ENCODE measurements at regions not wholly inside any gene's neighbourhood (a gene's known extent, or its start where the extent isn't known, plus 50 kb on each side); places are given as distances from the start of the nearest gene placed in this dataset.

GRCh38 chr20:52269321-52269720 is 77.7 kb upstream of the ZFP64 start:
- Histone ChIP-seq H3K4me1 (no peaks in the 10 kb centered on the region), H3K36me3 (no peaks in the 10 kb centered on the region), H3K4me3 (no peak overlapping the region), H2AFZ (replicated peaks) (no peak overlapping the region), H3K27me3 (no peaks in the 10 kb centered on the region), H3K9me3 (ENCODE audit: low read depth) (no peaks in the 10 kb centered on the region), H3K9ac (no peak overlapping the region), H3K27ac (no peak overlapping the region), H3F3A (ENCODE audit: low read depth) (no peaks in the 10 kb centered on the region), H3K4me2 (no peak overlapping the region), H4K20me1 (ENCODE audit: low read depth) (no peaks in the 10 kb centered on the region), H3K79me2 (ENCODE audit: low read depth) (no peaks in the 10 kb centered on the region)
- DNase-seq (ENCODE audit: low spot score) = no peak
- H3K4me1 Mint-ChIP-seq = peaks cover 10% of the 10 kb centered on the region
- TF ChIP-seq EZH2 (IDR thresholded peaks at IDR 0.05) (no peak), CTCF (IDR thresholded peaks at IDR 0.05) (no peak), EZH2phosphoT487 (IDR thresholded peaks at IDR 0.05) (no peak)
- H3K27me3 Mint-ChIP-seq (ENCODE audit: insufficient read depth, low read depth) = peaks cover 2% of the 10 kb centered on the region
- H3K27ac Mint-ChIP-seq = no peak overlapping the region
- H3K4me3 Mint-ChIP-seq = no peak overlapping the region
- H3K36me3 Mint-ChIP-seq = no peaks in the 10 kb centered on the region
- no peaks in the 10 kb centered on the region for H3K9me3 Mint-ChIP-seq

- no peak overlapping the region for H3K27ac Mint-ChIP-seq
- no peak overlapping the region for H3K4me3 Mint-ChIP-seq
- Histone ChIP-seq H3K4me3 (no peak overlapping the region), H2AFZ (replicated peaks) (no peak overlapping the region), H4K20me1 (ENCODE audit: low read depth) (no peaks in the 10 kb centered on the region), H3K4me2 (no peak overlapping the region), H3K4me1 (no peaks in the 10 kb centered on the region), H3K27me3 (no peaks in the 10 kb centered on the region), H3F3A (ENCODE audit: low read depth) (no peaks in the 10 kb centered on the region), H3K9me3 (ENCODE audit: low read depth) (no peaks in the 10 kb centered on the region), H3K9ac (no peak overlapping the region), H3K79me2 (ENCODE audit: low read depth) (no peaks in the 10 kb centered on the region), H3K36me3 (no peaks in the 10 kb centered on the region), H3K27ac (no peak overlapping the region)
- no peak for DNase-seq (ENCODE audit: low spot score)
- peaks cover 10% of the 10 kb centered on the region for H3K4me1 Mint-ChIP-seq
- H3K9me3 Mint-ChIP-seq = no peaks in the 10 kb centered on the region
- no peaks in the 10 kb centered on the region for H3K36me3 Mint-ChIP-seq
- TF ChIP-seq EZH2phosphoT487 (IDR thresholded peaks at IDR 0.05) (no peak), EZH2 (IDR thresholded peaks at IDR 0.05) (no peak)
- peaks cover under 1% of the 10 kb centered on the region for H3K27me3 Mint-ChIP-seq (ENCODE audit: insufficient read depth, low read depth)
Measured at GRCh38 chr20:52268184-52268749, 76.7 kb upstream of the ZFP64 start.

GRCh38 chr20:52267418-52267817 is 75.8 kb upstream of the ZFP64 start:
- peaks cover 2% of the 10 kb centered on the region for H3K27me3 Mint-ChIP-seq (ENCODE audit: insufficient read depth, low read depth)
- H2AFZ ChIP-seq (replicated peaks) = no peak overlapping the region

GRCh38 chr20:52263757-52264156 is 72.2 kb upstream of the ZFP64 start:
- Mint-ChIP-seq H3K4me3 (no peak overlapping the region), H3K27ac (no peak overlapping the region), H3K9me3 (no peaks in the 10 kb centered on the region), H3K4me1 (peaks cover 10% of the 10 kb centered on the region), H3K27me3 (ENCODE audit: insufficient read depth, low read depth) (peaks cover 2% of the 10 kb centered on the region), H3K36me3 (no peaks in the 10 kb centered on the region)
- H3K9ac ChIP-seq = no peak overlapping the region
- H3K4me3 ChIP-seq = no peak overlapping the region
- H3F3A ChIP-seq (ENCODE audit: low read depth) = no peaks in the 10 kb centered on the region
- no peaks in the 10 kb centered on the region for H3K4me1 ChIP-seq
- no peaks in the 10 kb centered on the region for H3K79me2 ChIP-seq (ENCODE audit: low read depth)
- TF ChIP-seq EZH2phosphoT487 (IDR thresholded peaks at IDR 0.05) (no peak), CTCF (IDR thresholded peaks at IDR 0.05) (no peak), EZH2 (IDR thresholded peaks at IDR 0.05) (no peak)
- H3K27me3 ChIP-seq = no peaks in the 10 kb centered on the region
- no peaks in the 10 kb centered on the region for H3K36me3 ChIP-seq
- no peak overlapping the region for H2AFZ ChIP-seq (replicated peaks)
- no peak overlapping the region for H3K27ac ChIP-seq
- no peaks in the 10 kb centered on the region for H4K20me1 ChIP-seq (ENCODE audit: low read depth)
- H3K4me2 ChIP-seq = no peak overlapping the region
- H3K9me3 ChIP-seq (ENCODE audit: low read depth) = no peaks in the 10 kb centered on the region
- no peak for DNase-seq (ENCODE audit: low spot score)

More at GRCh38 chr20:52267418-52267817, 75.8 kb upstream of the ZFP64 start:
- H3K36me3 Mint-ChIP-seq = no peaks in the 10 kb centered on the region
- Histone ChIP-seq H3K27me3 (no peaks in the 10 kb centered on the region), H3K9ac (no peak overlapping the region), H3K4me2 (no peak overlapping the region), H3K27ac (no peak overlapping the region), H3K4me1 (no peaks in the 10 kb centered on the region), H3K79me2 (ENCODE audit: low read depth) (no peaks in the 10 kb centered on the region), H3F3A (ENCODE audit: low read depth) (no peaks in the 10 kb centered on the region), H4K20me1 (ENCODE audit: low read depth) (no peaks in the 10 kb centered on the region), H3K4me3 (no peak overlapping the region), H3K9me3 (ENCODE audit: low read depth) (no peaks in the 10 kb centered on the region), H3K36me3 (no peaks in the 10 kb centered on the region)
- no peaks in the 10 kb centered on the region for H3K9me3 Mint-ChIP-seq
- no peak overlapping the region for H3K4me3 Mint-ChIP-seq
- no peak for DNase-seq (ENCODE audit: low spot score)
- no peak for TF ChIP-seq EZH2 (IDR thresholded peaks at IDR 0.05)
- peaks cover 10% of the 10 kb centered on the region for H3K4me1 Mint-ChIP-seq
- no peak overlapping the region for H3K27ac Mint-ChIP-seq
